Smooth muscle cell (in vitro differentiated cells): ENCODE measurements at regions not wholly inside any gene's neighbourhood (a gene's known extent, or its start where the extent isn't known, plus 50 kb on each side); places are given as distances from the start of the nearest gene placed in this dataset.

Experiments
- DNase-seq: peaks from one replicate; lab custom pipeline; 2025; ENCODE audit not compliant: unreplicated experiment; lab: John Stamatoyannopoulos, UW
- H2AFZ ChIP-seq: fragments of 200-600 bp; sonication (generic); 2 replicates; pipeline ENCODE4 v1.6.0; 2016; ENCODE audit warnings: antibody characterized with exemption, low read depth, mild to moderate bottlenecking
- H3F3A ChIP-seq: fragments of 200-600 bp; sonication (generic); 2 replicates; pipeline ENCODE4 v1.6.0; 2017; ENCODE audit warnings: antibody characterized with exemption, low read depth
- H3K27ac ChIP-seq: fragments of 200-600 bp; sonication (generic); 2 replicates; pipeline ENCODE4 v1.5.1; 2016; ENCODE audit warnings: low read depth, mild to moderate bottlenecking
- H3K27me3 ChIP-seq: fragments of 200-600 bp; sonication (generic); 2 replicates; pipeline ENCODE4 v1.6.1; 2016; ENCODE audit warnings: low read depth, mild to moderate bottlenecking
- H3K36me3 ChIP-seq: fragments of 200-600 bp; sonication (generic); 2 replicates; pipeline ENCODE4 v1.5.1; 2016; ENCODE audit warnings: low read depth
- H3K4me1 ChIP-seq: fragments of 200-600 bp; sonication (generic); 2 replicates; pipeline ENCODE4 v1.5.1; 2016; ENCODE audit warnings: low read depth
- H3K4me2 ChIP-seq: fragments of 200-600 bp; sonication (generic); 2 replicates; pipeline ENCODE4 v1.6.0; 2016; ENCODE audit warnings: mild to moderate bottlenecking
- H3K4me3 ChIP-seq: fragments of 200-600 bp; sonication (generic); 2 replicates; pipeline ENCODE4 v1.5.1; 2016; ENCODE audit warnings: mild to moderate bottlenecking
- H3K79me2 ChIP-seq: fragments of 200-600 bp; sonication (generic); 2 replicates; pipeline ENCODE4 v1.6.0; 2016; ENCODE audit warnings: low read depth, mild to moderate bottlenecking
- H3K9ac ChIP-seq: fragments of 200-600 bp; sonication (generic); 2 replicates; pipeline ENCODE4 v1.6.0; 2016; ENCODE audit warnings: low read depth
- H3K9me3 ChIP-seq: fragments of 200-600 bp; sonication (generic); replicated peaks from 2 replicates; pipeline ENCODE4 v1.5.1; 2016; ENCODE audit warnings: low read depth
- H4K20me1 ChIP-seq: fragments of 200-600 bp; sonication (generic); 2 replicates; pipeline ENCODE4 v1.6.0; 2016; ENCODE audit warnings: low read depth
- CTCF ChIP-seq: fragments of 200-600 bp; sonication (generic); IDR thresholded peaks from 2 replicates; pipeline ENCODE4 v1.5.1; 2017; ENCODE audit warnings: borderline replicate concordance, mild to moderate bottlenecking, antibody characterized with exemption; ENCODE audit not compliant: insufficient read depth, poor library complexity, severe bottlenecking
- WGBS: methylation state at CpG from one replicate; pipeline ENCODE4 v1.1.7; 2016; ENCODE audit warnings: low lambda C conversion rate; 5-methylcytosine and 5-hydroxymethylcytosine counted together

- H4K20me1 ChIP-seq: no peaks in the 10 kb centered on the region
- H3K9me3 ChIP-seq: no peaks in the 10 kb centered on the region
- H3K4me2 ChIP-seq: no peak overlapping the region
- H3K79me2 ChIP-seq: no peaks in the 10 kb centered on the region
- TF ChIP-seq CTCF: no peak
- H3K27ac ChIP-seq: no peak overlapping the region
- no peak overlapping the region for H2AFZ ChIP-seq
- H3K36me3 ChIP-seq: no peaks in the 10 kb centered on the region
- no peak overlapping the region for H3K9ac ChIP-seq
- DNase-seq: no peak
- 94% methylated on average over 2 of the region's 2 CpGs for WGBS
- H3F3A ChIP-seq: no peaks in the 10 kb centered on the region
- H3K27me3 ChIP-seq: no peaks in the 10 kb centered on the region
- no peak overlapping the region for H3K4me3 ChIP-seq
- no peaks in the 10 kb centered on the region for H3K4me1 ChIP-seq
Observed at GRCh38 chr1:87457408-87457807, 128.7 kb downstream of the LMO4 start.

GRCh38 chr1:87462894-87463293 is 134.2 kb downstream of the LMO4 start:
- no peaks in the 10 kb centered on the region for H3K36me3 ChIP-seq
- H3K79me2 ChIP-seq: no peaks in the 10 kb centered on the region
- WGBS: 100% methylated on average over 1 of the region's 1 CpG
- no peak overlapping the region for H3K4me3 ChIP-seq
- H3K4me1 ChIP-seq: peaks cover 5% of the 10 kb centered on the region
- H3K27me3 ChIP-seq: no peaks in the 10 kb centered on the region
- no peaks in the 10 kb centered on the region for H4K20me1 ChIP-seq
- no peak overlapping the region for H3K4me2 ChIP-seq
- H3K9me3 ChIP-seq: no peaks in the 10 kb centered on the region
- H3K9ac ChIP-seq: no peak overlapping the region
- TF ChIP-seq CTCF: no peak
- H2AFZ ChIP-seq: no peak overlapping the region
- no peaks in the 10 kb centered on the region for H3F3A ChIP-seq
- H3K27ac ChIP-seq: no peak overlapping the region
- DNase-seq: no peak

- DNase-seq: no peak
- no peak overlapping the region for H3K9ac ChIP-seq
- WGBS: 47% methylated on average over 3 of the region's 3 CpGs
- no peaks in the 10 kb centered on the region for H4K20me1 ChIP-seq
- H3F3A ChIP-seq: no peaks in the 10 kb centered on the region
- H2AFZ ChIP-seq: no peak overlapping the region
- H3K36me3 ChIP-seq: no peaks in the 10 kb centered on the region
- no peak for TF ChIP-seq CTCF
- no peak overlapping the region for H3K4me2 ChIP-seq
- H3K9me3 ChIP-seq: no peaks in the 10 kb centered on the region
- H3K4me1 ChIP-seq: peaks cover 5% of the 10 kb centered on the region
- no peak overlapping the region for H3K4me3 ChIP-seq
- H3K27ac ChIP-seq: no peak overlapping the region
- no peaks in the 10 kb centered on the region for H3K79me2 ChIP-seq
- no peaks in the 10 kb centered on the region for H3K27me3 ChIP-seq
Observed at GRCh38 chr1:87464022-87464490, 135.4 kb downstream of the LMO4 start.

GRCh38 chr1:87466621-87467020 is 137.9 kb downstream of the LMO4 start:
- peaks cover 5% of the 10 kb centered on the region for H3K4me1 ChIP-seq
- H4K20me1 ChIP-seq: no peaks in the 10 kb centered on the region
- no peak overlapping the region for H3K27ac ChIP-seq
- no peak overlapping the region for H3K4me3 ChIP-seq
- DNase-seq: no peak
- no peaks in the 10 kb centered on the region for H3K36me3 ChIP-seq
- no peaks in the 10 kb centered on the region for H3K79me2 ChIP-seq
- no peaks in the 10 kb centered on the region for H3K9me3 ChIP-seq
- H2AFZ ChIP-seq: no peak overlapping the region
- TF ChIP-seq CTCF: no peak
- WGBS: 92% methylated on average over 7 of the region's 7 CpGs
- H3K4me2 ChIP-seq: no peak overlapping the region
- H3K9ac ChIP-seq: no peak overlapping the region
- no peaks in the 10 kb centered on the region for H3F3A ChIP-seq
- no peaks in the 10 kb centered on the region for H3K27me3 ChIP-seq
